Gastrocnemius medialis (tissue), 4 donors: ENCODE measurements at regions not wholly inside any gene's neighbourhood (a gene's known extent, or its start where the extent isn't known, plus 50 kb on each side); places are given as distances from the start of the nearest gene placed in this dataset.

ENCODE experiments used
- POLR2A ChIP-seq, 2 donors: fragments of 450-650 bp; IDR thresholded peaks; one replicate each; pipeline ENCODE4 v1.6.1; 2017; ENCODE audit warnings: antibody characterized with exemption in 2 of 2, mild to moderate bottlenecking in 2 of 2, moderate library complexity in 2 of 2
- TF ChIP-seq, protein P1 (sequence below), 5 experiments: fragments of 450-650 bp in 3 of 5; fragments of 200-600 bp in 2 of 5; sonication (generic) in 2 of 5; IDR thresholded peaks in 4 of 5; conservative IDR thresholded peaks in 1 of 5; 1 replicate in 4 of 5; 2 replicates in 1 of 5; pipeline ENCODE4 v1.5.1; 2016 to 2019; ENCODE audit warnings: antibody characterized with exemption in 5 of 5, mild to moderate bottlenecking in 3 of 5, moderate library complexity in 3 of 5

DNA sequence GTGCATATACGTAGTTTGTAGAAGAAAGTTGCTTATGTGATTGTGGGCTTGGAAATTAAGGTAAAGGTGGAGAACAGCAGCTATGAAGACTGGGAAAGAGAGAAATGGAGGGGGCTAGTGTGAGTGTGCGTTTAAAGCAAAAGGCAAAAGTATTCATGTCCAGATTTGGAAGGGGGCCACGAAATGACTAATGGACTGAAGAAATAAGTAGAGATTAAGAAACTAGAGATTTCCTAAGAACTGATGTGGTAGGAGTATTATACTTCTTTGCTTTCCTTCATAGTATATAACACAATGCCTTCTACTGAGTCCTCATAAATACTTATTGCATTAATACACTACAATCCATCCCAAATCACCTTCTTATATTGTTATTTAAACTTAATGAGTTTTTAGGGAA is 298.6 kb upstream of the NOVA1 start:
- TF ChIP-seq, protein P1, sequence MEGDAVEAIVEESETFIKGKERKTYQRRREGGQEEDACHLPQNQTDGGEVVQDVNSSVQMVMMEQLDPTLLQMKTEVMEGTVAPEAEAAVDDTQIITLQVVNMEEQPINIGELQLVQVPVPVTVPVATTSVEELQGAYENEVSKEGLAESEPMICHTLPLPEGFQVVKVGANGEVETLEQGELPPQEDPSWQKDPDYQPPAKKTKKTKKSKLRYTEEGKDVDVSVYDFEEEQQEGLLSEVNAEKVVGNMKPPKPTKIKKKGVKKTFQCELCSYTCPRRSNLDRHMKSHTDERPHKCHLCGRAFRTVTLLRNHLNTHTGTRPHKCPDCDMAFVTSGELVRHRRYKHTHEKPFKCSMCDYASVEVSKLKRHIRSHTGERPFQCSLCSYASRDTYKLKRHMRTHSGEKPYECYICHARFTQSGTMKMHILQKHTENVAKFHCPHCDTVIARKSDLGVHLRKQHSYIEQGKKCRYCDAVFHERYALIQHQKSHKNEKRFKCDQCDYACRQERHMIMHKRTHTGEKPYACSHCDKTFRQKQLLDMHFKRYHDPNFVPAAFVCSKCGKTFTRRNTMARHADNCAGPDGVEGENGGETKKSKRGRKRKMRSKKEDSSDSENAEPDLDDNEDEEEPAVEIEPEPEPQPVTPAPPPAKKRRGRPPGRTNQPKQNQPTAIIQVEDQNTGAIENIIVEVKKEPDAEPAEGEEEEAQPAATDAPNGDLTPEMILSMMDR (IDR thresholded peaks at IDR 0.05 in 4 of 5, conservative IDR thresholded peaks at IDR 0.05 in 1 of 5) = no peak
- no peak for TF ChIP-seq POLR2A (IDR thresholded peaks at IDR 0.05)
